Stimulated activated CD8-positive, alpha-beta memory T cell treated with anti-CD3 and anti-CD28 coated beads, Interleukin-2, amount 100 ng/mL, for 48 hours (primary cell): ENCODE measurements at regions not wholly inside any gene's neighbourhood (a gene's known extent, or its start where the extent isn't known, plus 50 kb on each side); places are given as distances from the start of the nearest gene placed in this dataset.
A peak's percentile ranks its signal among the peaks of the same experiment; 100 is the strongest.

ENCODE experiments used
- DNase-seq, 2 donors: peaks; one replicate each; pipeline ENCODE4 v3.0.0-alpha.2; 2020; ENCODE audit warnings: low read depth in 2 of 2

- DNase-seq, result no peak
Observed at GRCh38 chr1:30253807-30254440, 469.5 kb downstream of the MATN1 start.

GRCh38 chr1:30253361-30253760 is 470.0 kb downstream of the MATN1 start:
- DNase-seq, result no peak

GRCh38 chr1:30250984-30251850 is 472.2 kb downstream of the MATN1 start:
- no peak for DNase-seq

GRCh38 chr1:30250338-30250983 is 472.9 kb downstream of the MATN1 start:
- DNase-seq, result no peak

- no peak for DNase-seq
Observed at GRCh38 chr1:30249446-30250337, 473.7 kb downstream of the MATN1 start.

- DNase-seq, result no peak
Observed at GRCh38 chr1:30248774-30249173, 474.6 kb downstream of the MATN1 start.

GRCh38 chr1:30248373-30248772 is 475.0 kb downstream of the MATN1 start:
- DNase-seq, result no peak

- DNase-seq, result no peak
Observed at GRCh38 chr1:30244801-30245200, 478.6 kb downstream of the MATN1 start.

- DNase-seq, result no peak
Observed at GRCh38 chr1:30242722-30243457, 480.5 kb downstream of the MATN1 start.

- no peak for DNase-seq
Observed at GRCh38 chr1:30242168-30242567, 481.2 kb downstream of the MATN1 start.

GRCh38 chr1:30241681-30242080 is 481.7 kb downstream of the MATN1 start:
- DNase-seq, result no peak

GRCh38 chr1:30234091-30234490 is 489.3 kb downstream of the MATN1 start:
- no peak for DNase-seq

GRCh38 chr1:30232288-30232899 is 491.0 kb downstream of the MATN1 start:
- peak in 1 of 2 donors; percentile 2 for DNase-seq

GRCh38 chr1:30229960-30230359 is 493.4 kb downstream of the MATN1 start:
- DNase-seq, result no peak

GRCh38 chr1:30229557-30229956 is 493.8 kb downstream of the MATN1 start:
- no peak for DNase-seq

- DNase-seq, result no peak
Observed at GRCh38 chr1:30226648-30227047, 496.7 kb downstream of the MATN1 start.

GRCh38 chr1:30225357-30225756 is 498.0 kb downstream of the MATN1 start:
- DNase-seq, result no peak

GRCh38 chr1:30219675-30220074 is 503.7 kb downstream of the MATN1 start:
- DNase-seq, result no peak

GRCh38 chr1:30218438-30218837 is 504.9 kb downstream of the MATN1 start:
- DNase-seq, result no peak

GRCh38 chr1:30216602-30217001 is 506.8 kb downstream of the MATN1 start:
- no peak for DNase-seq

GRCh38 chr1:30213936-30214335 is 509.4 kb downstream of the MATN1 start:
- DNase-seq, result no peak
